HG03565 (cell line): ENCODE measurements at regions not wholly inside any gene's neighbourhood (a gene's known extent, or its start where the extent isn't known, plus 50 kb on each side); places are given as distances from the start of the nearest gene placed in this dataset.
"Not testable (repeated sequence)": the region's sequence is repeated elsewhere in the genome, so short reads cannot be mapped to it uniquely, and the experiment has no call there.

Source experiments
- ATAC-seq: cut with Tn5 transposase; IDR thresholded peaks from one replicate; pipeline ENCODE4 v1.9.1; 2021; ENCODE audit warnings: mild to moderate bottlenecking, moderate library complexity; ENCODE audit not compliant: unreplicated experiment

GRCh38 chr16:72729552-72729951 lies 318.4 kb downstream of the ZFHX3 start:
- not testable (repeated sequence) for ATAC-seq

GRCh38 chr16:72728516-72728915 lies 319.4 kb downstream of the ZFHX3 start:
- ATAC-seq = no peak

GRCh38 chr16:72727565-72727964 lies 320.4 kb downstream of the ZFHX3 start:
- ATAC-seq = no peak

DNA sequence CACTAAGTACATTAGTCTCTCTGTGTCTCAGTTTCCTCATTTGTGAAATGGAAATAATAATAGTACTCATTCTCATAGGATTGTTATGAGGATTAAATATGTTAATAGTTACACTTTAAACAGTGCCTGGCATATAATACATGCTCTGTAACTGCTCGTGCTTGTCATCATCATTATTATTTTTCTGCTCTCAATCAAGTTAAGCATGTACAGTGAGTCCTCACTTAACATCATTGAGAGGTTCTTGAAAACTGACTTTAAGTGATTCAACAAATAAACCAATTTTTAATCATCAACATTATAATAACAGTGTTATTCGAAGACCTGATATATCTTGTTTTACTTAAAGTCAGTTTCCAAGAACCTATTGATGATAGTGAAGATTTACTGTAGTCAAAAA lies 322.3 kb downstream of the ZFHX3 start:
- ATAC-seq = no peak

- ATAC-seq = no peak
These were observed 324.1 kb downstream of the ZFHX3 start for GRCh38 chr16:72723781-72724180.

GRCh38 chr16:72722552-72722951 lies 325.4 kb downstream of the ZFHX3 start:
- no peak for ATAC-seq

DNA sequence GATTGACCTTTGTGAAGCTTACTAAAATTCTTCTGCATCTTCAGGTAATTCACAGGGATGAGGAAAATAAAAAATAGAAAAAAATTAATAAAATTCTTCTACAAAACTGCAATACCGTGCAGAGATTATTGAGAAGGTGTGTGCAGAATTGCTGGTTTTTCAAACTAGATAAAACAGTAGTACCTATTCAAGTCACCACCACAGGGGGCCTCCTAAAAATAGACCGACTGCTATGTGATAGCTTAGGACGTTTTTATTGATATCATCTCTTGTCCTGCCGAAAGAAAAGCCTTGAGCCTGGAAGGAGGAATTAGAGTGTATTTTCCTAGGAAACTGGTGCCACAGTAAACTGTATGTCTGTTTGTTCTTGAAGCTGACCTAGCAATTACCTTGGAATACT lies 325.9 kb downstream of the ZFHX3 start:
- no peak for ATAC-seq

GRCh38 chr16:72715267-72715666 lies 332.7 kb downstream of the ZFHX3 start:
- no peak for ATAC-seq

DNA sequence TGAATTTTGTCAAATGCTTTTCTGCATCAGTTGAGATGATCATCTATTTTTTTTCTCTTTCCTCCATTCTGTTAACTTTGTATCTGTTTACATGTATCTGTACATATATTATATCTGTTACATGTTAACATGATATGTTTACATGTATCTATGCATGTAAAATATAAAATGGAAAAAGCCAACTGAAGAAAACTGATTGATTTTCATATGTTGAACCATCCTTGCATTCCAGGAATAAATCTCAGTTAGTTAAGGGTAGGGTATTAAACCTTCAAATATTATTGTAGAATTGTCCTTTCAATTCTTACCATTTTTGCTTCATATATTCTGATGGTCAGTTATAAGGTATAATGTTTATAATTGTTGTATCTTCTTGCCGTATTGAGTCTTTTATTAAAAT lies 336.1 kb downstream of the ZFHX3 start:
- ATAC-seq = no peak

- no peak for ATAC-seq
These were observed 342.1 kb downstream of the ZFHX3 start for GRCh38 chr16:72705801-72706200.

DNA sequence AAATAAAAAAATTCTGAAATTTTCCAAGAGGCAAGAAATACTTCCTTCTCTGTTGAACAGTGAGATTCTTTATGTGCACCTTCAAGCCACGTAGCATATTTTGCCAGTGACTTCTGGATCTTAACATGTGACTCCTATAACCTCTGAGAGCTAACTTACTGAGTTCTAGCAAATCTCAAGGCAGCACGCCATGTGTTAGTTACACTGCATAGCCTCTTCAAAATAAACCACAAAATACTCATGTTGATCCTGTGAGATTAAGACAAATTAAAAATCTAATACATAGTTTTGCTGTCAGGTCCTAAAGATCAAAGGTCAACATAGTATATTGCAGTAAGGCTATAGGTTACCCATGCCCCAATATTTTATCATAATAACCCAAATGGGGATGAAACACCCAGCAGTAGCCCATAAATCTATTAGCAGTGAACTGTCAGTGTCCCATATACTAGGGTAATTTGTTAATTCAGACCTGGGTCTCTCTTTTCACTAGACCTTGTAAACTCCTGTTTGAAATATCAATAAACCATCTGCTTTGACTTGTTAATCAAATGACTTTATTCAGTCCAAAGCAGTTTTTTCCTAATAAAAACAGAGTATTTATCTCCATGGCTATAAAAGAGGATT lies 343.1 kb downstream of the ZFHX3 start:
- no peak for ATAC-seq

GRCh38 chr16:72689851-72690250 lies 358.1 kb downstream of the ZFHX3 start:
- no peak for ATAC-seq

GRCh38 chr16:72680732-72681131 lies 367.2 kb downstream of the ZFHX3 start:
- no peak for ATAC-seq

DNA sequence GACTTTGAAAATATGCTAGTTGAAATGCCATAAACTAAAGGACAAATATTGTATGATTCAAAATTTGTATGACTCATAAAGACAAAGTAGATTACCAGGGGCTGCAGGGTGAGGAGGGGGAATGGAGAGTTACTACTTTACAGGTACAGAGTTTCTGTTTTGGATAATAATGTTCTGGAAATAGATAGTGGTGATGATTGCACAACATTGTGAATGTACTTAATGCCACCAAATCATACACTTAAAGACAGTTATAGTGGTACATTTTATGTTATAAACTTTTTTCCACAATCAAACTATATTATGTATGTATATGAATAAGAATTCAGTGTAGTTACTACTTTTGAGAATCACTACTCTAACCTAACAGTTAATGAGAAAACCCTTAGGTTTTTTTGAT lies 368.1 kb downstream of the ZFHX3 start:
- ATAC-seq = no peak

- ATAC-seq = no peak
These were observed 370.1 kb downstream of the ZFHX3 start for GRCh38 chr16:72677662-72678447.

DNA sequence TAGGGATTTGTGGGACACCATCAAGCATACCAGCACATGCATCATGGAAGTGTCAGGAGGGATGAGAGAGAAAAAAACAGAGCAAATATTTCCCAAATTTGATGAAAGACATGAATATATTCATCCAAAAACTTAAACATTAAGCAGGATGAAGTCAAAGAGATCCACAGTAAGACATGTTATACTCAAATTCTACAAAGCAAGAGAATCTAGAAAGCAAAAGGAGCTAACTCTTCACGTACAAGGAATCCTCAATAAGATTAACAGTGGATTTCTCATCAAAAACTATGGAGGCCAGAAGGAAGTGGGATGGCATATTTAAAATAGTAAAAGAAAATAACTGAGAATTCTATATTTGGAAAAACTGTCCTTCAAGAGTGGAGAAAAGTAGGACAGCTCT lies 374.8 kb downstream of the ZFHX3 start:
- no peak for ATAC-seq

GRCh38 chr16:72666267-72666666 lies 381.7 kb downstream of the ZFHX3 start:
- no peak for ATAC-seq

- no peak for ATAC-seq
These were observed 382.2 kb downstream of the ZFHX3 start for GRCh38 chr16:72665701-72666100.

- peak; percentile 99 for ATAC-seq
These were observed 383.2 kb downstream of the ZFHX3 start for GRCh38 chr16:72664509-72665408.

- no peak for ATAC-seq
These were observed 383.8 kb downstream of the ZFHX3 start for GRCh38 chr16:72664056-72664508.

DNA sequence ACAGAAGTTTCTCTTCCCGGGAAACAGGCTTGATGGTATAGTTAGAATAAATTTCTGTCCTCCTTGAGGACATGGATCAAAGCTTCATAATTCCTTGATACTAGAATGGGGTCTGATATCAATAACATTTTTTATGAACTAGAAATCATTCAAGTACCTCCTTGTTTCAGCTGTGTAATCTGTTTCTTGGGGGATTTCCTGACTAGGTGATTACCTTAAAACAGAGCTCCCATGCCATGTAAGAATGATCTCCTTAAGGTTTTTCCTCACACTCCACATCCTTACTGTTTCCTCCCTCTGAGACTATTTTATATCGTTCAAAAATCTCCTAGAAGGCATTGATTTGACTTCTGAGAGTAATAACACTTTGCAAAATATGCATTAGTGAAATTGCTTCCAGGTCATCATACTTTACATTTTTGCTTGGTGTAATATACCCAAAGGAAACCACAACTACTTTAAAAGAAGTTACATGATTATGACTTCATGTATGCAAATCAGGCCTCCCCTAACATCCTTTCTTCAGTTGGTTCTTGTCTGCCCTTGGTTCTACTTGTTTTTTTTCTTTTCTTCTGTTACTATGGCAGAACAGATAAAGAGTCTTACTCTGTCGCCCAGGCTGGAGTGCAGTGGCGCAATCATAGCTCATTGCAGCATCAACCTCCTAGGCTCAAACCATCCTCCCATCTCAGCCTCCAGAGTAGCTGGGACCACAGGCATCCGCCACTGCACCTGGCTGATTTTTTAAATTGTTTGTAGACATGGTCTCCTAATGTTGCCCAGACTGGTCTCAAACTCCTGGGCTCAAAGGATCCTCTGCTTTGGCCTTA lies 388.8 kb downstream of the ZFHX3 start:
- no peak for ATAC-seq
